Astrocyte of the cerebellum (primary cell): ENCODE measurements at regions not wholly inside any gene's neighbourhood (a gene's known extent, or its start where the extent isn't known, plus 50 kb on each side); places are given as distances from the start of the nearest gene placed in this dataset.

Experiments used
- DNase-seq: peaks from one replicate; pipeline ENCODE4 v3.0.0-alpha.2; 2011; ENCODE audit warnings: low read depth
- H3K4me3 ChIP-seq: 2 replicates; pipeline ENCODE4 v1.5.1; 2011; ENCODE audit warnings: mild to moderate bottlenecking, low read depth, low read length, moderate library complexity
- CTCF ChIP-seq: IDR thresholded peaks from 2 replicates; pipeline ENCODE4 v1.5.1; 2012; ENCODE audit warnings: low read length, low read depth, moderate library complexity, mild to moderate bottlenecking; ENCODE audit errors: missing control alignments
- in situ Hi-C: cut with HindIII; loops from 2 replicates; pipeline ENCODE4 v1.10.0; 2017; ENCODE audit warnings: low sequenced_read_pairs

DNA sequence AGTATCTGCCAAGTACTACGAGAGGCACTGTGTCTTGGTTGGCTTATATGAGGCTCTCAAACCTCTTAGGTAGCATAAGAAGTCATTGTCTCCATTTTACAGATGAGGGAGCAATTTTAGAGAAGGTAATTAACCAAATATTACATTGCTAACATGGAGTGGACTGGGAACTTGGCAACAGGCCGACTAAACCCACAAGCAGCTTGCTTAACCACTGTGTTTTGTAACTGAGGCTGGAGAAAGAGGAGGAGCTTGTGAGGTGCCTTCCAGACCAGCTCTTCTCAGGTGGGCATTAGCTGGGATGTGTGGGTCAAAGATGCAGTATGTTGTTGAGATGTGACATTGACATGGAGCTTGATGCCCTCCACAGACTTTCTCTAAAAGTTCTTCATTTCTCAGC is 835.6 kb upstream of the RBFOX1 start:
- no peak for TF ChIP-seq CTCF
- DNase-seq = no peak
- in situ Hi-C loops = no loop called here
- H3K4me3 ChIP-seq = no peak overlapping the region

DNA sequence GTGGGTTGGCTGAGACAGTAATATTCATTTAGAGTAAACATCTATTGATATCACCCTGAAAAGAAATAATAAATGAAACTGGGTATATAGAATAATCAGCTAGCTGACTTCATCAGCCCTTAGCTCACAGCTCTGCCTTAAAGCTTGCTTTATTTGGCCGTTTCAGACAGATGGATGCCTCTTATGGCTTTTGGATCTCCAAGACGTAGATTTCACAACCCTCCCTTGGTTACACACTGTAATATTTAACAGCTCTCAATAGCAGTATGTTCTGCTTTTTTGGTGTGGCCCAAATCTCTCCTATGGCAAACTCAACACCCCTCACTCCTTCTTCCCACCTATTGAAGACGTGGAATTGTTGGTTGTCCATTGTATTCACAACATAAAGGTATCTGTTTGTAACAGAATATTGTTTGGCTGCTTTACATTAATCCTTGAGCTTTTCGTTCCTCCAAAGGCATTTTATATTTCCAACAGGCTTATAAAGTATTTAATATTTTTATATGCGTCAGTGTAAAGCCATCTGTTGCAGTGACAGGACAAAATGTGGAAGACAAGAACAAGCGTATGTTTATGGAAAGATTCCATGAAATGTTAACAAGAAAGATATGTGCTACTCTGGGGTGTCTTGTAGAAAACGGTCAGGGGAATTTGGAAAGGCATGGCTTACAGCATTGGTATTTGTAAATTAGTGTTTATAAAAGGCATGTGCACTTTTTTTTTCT is 837.0 kb upstream of the RBFOX1 start:
- no peak for DNase-seq
- no peak overlapping the region for H3K4me3 ChIP-seq
- in situ Hi-C loops = no loop called here
- TF ChIP-seq CTCF = no peak

- H3K4me3 ChIP-seq = no peak overlapping the region
- in situ Hi-C loops = no loop called here
- no peak for DNase-seq
- TF ChIP-seq CTCF = no peak
These were observed 837.9 kb upstream of the RBFOX1 start for GRCh38 chr16:6494716-6495115.

DNA sequence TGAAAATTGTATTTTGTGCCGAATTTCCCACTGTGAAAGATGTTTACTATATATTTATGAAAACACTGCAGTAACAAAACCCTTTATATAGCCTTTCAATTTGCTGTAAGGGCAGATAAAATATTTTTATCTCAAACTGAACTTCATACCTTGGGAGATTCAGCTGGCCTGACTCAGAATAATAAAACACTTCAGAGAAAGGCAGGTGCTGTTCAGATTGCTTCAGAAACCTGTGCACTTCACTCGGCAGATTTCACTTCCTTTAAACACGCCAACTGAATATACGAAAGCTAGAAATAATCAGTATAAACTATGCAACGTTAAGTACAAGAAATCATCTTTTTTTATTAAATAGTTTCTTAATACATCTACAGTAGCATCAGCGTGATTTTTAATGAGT is 839.1 kb upstream of the RBFOX1 start:
- no peak for DNase-seq
- no peak for TF ChIP-seq CTCF
- no peak overlapping the region for H3K4me3 ChIP-seq
- in situ Hi-C loops = no loop called here

DNA sequence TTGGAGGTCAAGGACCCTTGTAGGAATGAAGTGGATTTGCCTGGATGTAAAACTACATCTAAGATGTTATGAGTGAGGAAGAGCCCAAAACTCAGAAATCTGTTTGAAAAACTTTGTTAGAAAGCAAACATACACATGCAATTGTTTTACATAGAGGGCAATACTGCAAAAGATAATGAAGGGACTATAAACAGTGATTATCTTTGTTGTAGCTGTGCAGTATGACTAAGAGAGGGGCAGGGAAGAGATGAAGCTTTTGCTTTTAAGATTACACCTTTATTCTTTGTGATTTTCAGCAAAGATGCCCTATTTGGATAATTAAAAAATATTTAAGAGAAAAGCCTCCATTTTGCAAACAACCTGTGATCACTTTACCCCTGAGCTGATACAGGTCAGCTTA is 839.9 kb upstream of the RBFOX1 start:
- TF ChIP-seq CTCF = no peak
- in situ Hi-C loops = no loop called here
- no peak for DNase-seq
- no peak overlapping the region for H3K4me3 ChIP-seq

DNA sequence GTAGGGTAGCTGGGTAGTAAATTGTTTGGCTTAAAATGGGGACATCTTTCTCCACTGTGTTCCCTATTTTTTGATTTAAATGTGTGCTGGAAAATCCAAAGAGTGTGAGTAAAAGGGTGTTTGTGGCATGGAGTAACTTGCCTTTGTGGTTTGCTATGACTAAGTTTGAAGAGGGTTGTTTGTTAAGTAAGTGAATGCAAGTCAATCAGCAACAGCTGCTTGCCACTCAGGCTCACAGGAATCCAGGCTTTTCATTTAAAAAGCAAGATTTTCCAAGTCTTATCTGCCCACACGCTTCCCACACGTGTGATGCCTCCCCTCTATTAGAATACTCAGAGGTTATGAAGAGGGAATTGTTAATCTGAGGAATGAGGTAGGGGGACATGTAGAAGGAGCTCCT is 847.7 kb upstream of the RBFOX1 start:
- no peak for TF ChIP-seq CTCF

More for the DNA sequence above, 847.7 kb upstream of the RBFOX1 start:
- no peak for DNase-seq
- in situ Hi-C loops = no loop called here
- H3K4me3 ChIP-seq = no peak overlapping the region
